ENCODE measurements at regions not wholly inside any gene's neighbourhood (a gene's known extent, or its start where the extent isn't known, plus 50 kb on each side); places are given as distances from the start of the nearest gene placed in this dataset.

GRCh38 chr12:108043286-108043685, 85.8 kb upstream of the WSCD2 start:
- no peak for DNase-seq

DNA sequence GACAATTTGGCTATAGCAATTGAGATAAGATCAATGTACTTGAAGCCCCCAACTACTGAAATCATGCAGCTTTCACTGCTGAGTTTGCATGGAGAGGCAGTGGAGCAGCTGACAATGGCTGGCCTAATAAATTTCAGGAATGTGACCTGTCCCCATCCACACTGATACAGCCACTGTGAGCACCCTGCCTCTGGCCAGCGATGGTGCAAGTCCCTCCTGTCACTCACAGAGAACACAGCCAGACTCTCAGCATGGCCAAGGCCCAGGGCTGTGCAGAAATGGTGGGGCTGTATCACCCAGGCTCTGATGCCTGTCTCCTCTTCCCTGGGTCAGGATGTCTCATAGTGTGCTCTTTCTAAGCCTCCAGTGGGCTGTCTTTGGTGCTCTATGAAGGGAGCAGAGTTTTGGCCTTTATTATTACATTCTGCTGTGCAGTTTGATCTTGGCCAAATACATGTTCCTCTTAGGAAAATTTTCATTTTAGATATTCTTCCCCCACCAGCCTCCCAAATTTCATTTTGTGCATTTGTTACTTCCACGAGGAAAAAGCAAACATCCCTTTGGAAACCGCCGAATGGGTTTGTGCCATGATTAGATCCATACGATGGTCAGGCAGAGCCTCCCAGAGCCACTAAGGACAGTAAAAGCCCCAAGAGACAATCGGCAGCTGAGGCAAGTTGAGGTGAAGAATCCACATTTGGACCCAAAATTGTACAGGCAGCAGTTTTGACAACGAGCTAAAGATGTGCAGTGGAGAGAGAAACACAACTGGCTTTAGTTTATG, 85.1 kb upstream of the WSCD2 start:
- no peak for DNase-seq

DNA sequence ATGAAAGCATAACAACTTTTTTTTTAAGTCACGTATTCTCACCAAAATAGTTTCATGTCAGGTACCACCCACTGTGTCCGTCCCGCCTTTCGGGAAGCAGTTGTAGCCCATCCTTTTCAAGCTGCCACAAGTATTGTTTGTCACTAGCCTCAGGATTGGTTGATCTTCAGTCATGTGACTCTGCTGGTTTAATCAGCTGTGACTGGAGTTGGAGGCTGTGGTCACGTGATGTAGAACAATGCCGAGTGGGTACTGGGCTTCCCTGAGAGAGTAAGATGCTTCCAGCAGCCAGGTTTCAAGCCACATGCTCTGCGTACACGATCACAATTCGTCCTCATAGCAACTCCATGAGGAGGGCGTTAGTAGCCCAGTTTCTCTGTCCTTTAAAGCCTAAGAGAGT, 83.0 kb upstream of the WSCD2 start:
- DNase-seq, result no peak

GRCh38 chr12:108046650-108047049, 82.4 kb upstream of the WSCD2 start:
- DNase-seq, result no peak

GRCh38 chr12:108047071-108047550, 82.0 kb upstream of the WSCD2 start:
- DNase-seq, result no peak

- DNase-seq, result no peak
These were observed 80.4 kb upstream of the WSCD2 start for GRCh38 chr12:108048686-108049085.

- DNase-seq, result no peak
These were observed 78.4 kb upstream of the WSCD2 start for GRCh38 chr12:108050696-108051095.

DNA sequence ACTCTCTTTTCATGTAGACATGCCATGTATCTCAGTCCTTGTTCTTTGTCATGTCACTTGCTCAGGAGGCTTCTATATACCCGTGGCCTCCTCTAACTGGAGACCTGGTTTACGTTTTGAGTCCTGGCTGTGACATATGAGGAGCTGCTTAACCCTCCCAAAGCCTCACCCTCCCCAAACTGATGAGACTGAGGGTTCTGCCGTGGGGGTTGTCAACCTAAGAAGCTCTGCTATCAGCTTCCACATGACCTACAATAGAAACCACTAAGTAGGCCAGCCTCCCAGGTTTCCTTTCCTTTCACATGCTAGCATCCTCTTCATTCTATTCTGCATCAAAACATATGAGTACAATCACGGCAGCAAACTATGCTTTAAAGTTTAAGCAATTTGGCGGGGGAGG, 76.8 kb upstream of the WSCD2 start:
- DNase-seq, result no peak

GRCh38 chr12:108053512-108053911, 75.6 kb upstream of the WSCD2 start:
- DNase-seq, result no peak

- no peak for DNase-seq
These were observed 74.6 kb upstream of the WSCD2 start for GRCh38 chr12:108054496-108054895.

- no peak for DNase-seq
These were observed 73.9 kb upstream of the WSCD2 start for GRCh38 chr12:108055141-108055540.

DNA sequence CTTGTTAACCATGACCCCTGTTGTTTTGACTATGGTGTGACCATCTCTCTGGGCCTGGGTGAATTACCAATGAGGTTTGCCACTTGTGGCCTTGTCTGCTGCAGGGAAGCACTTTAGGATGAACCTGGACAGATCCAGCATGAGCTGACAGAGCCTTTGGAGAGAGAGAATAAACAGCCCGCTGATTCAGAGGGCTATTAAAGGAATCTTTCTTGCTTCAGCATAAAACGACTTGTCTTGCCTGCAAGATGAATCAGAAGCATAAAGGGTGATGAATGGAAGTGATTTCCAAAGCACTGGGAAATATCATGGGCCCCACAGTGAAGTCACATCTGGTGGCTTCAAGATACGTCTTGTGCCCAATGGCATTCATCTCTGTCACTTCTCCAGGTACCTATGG, 69.0 kb upstream of the WSCD2 start:
- no peak for DNase-seq

GRCh38 chr12:108060903-108061302, 68.2 kb upstream of the WSCD2 start:
- DNase-seq, result no peak

- DNase-seq, result no peak
These were observed 65.9 kb upstream of the WSCD2 start for GRCh38 chr12:108063192-108063591.

DNA sequence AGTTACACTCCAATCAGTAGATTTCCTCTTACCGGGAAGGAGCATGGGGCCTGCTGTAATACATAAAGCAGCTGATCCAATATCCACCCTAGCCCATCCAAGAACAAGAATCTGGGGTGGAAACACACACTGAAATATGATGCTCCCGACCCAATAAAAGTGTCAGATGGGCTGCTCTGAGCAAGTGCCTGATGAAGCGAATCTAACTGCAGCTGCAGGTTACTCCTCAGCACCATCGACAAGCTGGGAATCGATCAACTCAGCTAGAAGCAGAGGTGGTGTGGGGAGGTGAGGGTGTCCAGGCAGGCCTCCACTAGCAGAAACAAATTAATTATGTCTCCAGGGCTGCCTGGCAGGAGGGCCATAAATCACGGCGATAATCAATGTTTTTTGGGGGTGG, 64.0 kb upstream of the WSCD2 start:
- DNase-seq, result no peak

DNA sequence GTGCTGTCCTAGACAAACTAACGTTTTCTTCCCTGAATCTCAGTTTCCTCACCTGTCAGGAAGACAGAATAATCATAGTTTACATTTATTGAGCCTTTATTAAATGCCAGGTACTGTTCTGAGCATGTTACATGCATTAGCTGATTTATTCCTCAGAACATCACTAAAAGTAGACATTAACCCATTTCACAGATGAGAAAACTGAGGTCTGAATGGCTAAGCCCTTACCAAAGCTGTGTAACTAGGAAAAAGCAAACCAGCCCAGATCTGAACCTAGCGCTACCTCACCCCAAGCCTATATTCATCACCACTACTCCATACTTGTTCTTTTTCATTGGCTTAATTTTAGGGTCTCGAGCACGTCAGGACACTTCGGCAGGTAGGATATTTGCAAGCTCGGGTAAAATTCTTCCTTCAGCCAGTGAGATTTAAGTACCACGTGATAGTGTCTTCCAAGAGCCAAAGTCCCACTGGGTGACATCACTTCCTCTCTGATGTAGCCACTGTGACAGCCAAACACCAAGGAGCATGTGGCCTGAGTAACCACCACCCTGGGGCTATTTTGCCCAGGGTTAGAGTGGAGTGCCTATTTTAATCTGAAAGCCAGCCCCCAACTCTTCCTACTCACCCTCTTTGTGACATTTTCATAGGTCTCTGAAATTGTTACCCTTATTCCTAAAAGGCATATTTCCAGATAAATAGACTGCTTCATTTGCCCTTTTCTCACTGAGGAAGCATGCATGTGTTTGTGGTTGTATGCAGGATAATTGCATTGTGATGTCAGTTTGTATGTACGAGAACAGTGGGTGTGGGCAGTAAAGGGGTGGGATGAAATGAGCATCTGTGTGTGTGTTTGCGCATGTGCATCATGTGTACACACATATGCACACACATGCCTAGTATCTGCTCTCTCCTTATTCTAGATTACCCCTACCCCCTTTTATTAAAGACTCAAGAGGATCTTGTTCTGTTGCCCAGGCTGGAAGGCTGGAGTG, 62.2 kb upstream of the WSCD2 start:
- no peak for DNase-seq

DNA sequence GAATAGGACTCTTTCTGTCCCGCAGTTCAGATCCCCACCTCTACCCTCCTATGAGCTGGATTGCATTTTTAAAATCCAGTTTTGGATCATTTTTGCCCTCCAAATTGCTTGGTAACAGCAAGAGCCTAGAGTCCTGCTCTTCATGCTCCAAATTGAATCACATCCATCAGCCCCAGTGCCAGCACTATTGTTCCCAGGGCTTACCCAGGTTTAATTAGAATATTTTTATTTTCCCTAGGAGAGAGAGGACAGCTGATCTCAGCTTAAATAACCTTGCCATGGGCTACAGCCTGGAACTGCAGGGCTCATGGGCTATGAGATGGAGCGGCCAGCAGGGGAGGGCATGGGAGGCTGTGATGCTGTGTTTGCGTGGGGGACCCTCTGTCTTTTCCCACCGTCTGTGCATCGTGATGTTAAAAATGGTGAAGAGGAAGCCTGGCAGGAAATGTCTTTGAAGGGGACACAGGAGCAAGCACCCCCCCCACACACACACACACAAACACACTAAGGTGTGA, 59.4 kb upstream of the WSCD2 start:
- no peak for DNase-seq

- DNase-seq, result no peak
These were observed 53.5 kb upstream of the WSCD2 start for GRCh38 chr12:108075561-108075960.

GRCh38 chr12:108076556-108076955, 52.5 kb upstream of the WSCD2 start:
- no peak for DNase-seq

- no peak for DNase-seq
These were observed 50.7 kb upstream of the WSCD2 start for GRCh38 chr12:108078428-108078827.

Measured in CD4-positive, alpha-beta T cell treated with Interferon gamma for 1 hour (primary cell).